HK-2 (cell line): ENCODE measurements at regions not wholly inside any gene's neighbourhood (a gene's known extent, or its start where the extent isn't known, plus 50 kb on each side); places are given as distances from the start of the nearest gene placed in this dataset.
"Not testable (repeated sequence)": the region's sequence is repeated elsewhere in the genome, so short reads cannot be mapped to it uniquely, and the experiment has no call there.

Experiments
- DNase-seq: peaks from one replicate; pipeline ENCODE4 v3.0.0-alpha.2; 2018; ENCODE audit not compliant: unreplicated experiment

DNA sequence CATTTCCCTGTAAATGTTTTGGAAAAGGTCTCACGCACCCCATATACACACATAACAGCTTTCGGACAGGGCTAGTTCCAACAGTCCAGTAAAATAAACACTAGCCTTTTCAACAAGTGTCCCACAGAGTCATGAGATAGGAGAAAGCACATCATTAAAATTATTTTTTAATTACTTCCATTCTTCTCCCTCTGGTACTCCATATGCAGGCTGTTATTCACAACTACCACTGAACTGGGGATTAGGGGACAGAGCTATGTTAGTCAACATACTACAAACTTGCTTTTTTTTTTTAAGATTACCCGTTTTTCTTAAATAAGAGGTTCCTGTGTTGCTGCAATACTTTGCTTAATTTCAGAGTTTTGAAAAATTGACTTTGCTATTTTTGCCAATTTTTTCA is 576.6 kb upstream of the KCND2 start:
- DNase-seq = no peak

DNA sequence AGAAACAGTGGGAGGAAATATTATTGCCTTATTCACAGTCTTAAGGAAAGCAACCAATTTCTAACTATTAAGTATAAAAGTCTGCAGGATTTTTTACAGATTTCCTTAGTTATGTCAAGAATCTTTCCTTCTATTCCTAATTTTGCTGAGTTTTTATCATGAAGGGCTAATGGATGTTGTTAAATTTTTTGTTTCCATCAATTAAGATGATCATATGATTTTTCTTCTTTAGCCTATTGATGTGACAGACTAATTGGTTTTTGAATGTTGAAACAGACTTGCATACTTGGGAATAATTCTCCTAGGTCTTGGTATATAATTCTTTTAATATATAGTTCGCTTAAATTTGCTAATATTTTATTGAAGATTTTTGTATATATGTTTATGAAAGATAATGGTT is 569.1 kb upstream of the KCND2 start:
- DNase-seq = no peak

DNA sequence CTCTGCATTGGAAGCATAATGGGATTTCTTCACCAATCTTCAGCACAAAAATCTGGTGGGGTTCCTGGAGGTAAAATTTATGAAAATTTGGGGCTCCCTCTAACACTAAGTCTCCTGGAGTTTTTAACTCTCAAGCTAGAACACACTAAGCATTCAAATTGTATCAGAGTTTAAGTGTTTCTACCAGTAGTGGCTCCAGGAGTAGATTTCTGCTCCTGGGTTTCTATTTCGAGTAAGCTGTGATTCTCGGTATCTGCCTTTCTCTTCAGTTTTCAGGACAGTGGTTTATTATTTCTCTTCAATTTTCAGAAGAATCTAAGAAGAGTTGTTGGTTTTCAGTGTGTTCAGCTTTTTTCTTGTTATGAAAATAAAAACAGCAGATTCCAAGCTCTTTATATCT is 566.4 kb upstream of the KCND2 start:
- no peak for DNase-seq

DNA sequence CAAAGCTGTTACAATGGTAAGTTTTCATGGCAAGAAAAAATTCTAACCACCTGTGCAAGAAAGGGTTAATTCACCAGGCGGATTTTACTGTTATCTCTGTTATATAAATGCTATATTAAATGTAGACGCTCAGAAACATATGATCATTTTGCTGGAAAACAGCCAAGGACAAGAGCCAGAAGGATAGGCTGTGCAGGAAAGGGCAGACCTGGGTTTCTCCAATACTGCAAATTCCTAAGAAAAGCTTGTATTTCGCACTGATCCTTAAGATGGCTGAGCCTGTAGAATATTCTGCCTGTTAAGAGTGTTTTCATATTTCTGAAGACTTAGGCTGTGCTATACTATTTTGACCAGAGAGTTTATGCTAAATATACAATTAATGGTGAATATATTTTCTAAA is 564.1 kb upstream of the KCND2 start:
- no peak for DNase-seq

DNA sequence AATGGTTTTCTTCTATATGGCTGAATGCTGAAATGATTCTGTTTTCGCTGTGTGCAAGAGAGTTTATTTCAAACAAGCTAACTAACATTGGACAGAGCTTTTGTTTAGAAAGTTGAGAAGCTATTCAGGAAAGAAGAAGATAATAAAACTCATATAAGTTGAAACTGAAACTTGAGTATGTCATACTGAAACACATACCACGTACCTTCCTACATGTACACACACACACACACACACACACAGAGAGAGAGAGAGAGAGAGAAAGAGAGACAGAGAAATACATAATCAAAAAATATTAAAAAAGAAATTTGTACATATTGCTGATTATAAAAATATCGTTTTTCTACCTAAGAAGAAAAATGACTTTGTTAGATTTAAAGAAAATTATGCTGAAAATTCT is 561.9 kb upstream of the KCND2 start:
- DNase-seq = no peak

DNA sequence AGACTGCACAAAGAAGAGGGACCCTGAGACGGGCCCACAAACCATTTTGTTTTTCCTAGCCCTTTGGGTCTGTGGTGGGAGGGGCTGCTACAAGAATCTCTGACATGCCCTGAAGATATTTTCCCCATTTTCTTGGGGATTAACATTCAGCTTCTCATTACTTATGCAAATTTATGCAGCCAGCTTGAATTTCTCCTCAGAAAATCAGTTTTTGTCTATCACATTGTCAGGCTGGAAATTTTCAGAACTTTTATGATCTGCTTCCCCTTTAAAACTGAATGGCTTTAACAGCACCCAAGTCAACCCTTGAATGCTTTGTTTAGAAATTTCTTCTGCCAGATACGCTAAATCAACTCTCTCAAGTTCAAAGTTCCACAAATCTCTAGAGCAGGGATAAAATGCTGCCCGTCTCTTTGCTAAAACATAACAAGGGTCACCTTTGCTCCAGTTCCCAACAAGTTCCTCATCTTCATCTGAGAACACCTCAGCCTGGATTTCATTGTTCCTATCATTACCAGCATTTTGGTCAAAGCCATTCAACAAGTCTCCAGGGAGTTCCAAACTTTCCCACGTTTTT is 560.0 kb upstream of the KCND2 start:
- DNase-seq = no peak

DNA sequence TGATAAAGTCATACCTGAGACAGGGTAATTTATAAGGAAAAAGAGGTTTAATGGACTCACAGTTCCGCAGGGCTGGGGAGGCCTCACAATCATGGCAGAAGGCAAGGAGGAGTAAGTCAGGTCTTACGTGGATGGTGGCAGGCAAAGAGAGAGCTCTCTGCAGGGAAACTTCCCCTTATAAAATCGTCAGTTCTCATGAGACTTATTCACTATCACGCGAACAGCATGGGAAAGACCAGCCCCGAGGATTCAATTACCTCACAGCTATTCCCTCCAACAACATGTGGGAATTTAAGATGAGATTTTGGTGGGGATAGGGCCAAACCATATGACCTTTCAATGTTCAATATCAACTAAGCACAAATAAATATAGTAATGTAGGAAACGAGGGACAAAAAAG is 559.4 kb upstream of the KCND2 start:
- DNase-seq = no peak

DNA sequence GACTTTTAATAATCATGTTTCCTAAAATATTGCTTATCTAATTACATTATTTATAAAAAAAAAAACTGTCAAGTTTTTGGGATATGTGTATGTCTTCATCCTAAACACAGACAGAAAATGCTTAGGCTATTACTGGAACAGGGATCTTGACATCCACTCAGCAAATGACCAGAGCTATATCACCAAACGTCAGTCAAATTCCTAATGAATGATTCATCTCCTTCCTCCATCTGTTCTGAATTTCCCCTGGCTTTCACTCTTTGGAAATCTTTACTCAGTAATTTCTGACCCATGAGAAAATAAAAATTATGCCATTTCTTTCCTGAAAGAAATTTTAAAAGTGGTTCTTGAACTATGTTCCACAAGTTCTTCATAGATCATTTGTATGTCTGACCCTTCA is 552.4 kb upstream of the KCND2 start:
- no peak for DNase-seq

DNA sequence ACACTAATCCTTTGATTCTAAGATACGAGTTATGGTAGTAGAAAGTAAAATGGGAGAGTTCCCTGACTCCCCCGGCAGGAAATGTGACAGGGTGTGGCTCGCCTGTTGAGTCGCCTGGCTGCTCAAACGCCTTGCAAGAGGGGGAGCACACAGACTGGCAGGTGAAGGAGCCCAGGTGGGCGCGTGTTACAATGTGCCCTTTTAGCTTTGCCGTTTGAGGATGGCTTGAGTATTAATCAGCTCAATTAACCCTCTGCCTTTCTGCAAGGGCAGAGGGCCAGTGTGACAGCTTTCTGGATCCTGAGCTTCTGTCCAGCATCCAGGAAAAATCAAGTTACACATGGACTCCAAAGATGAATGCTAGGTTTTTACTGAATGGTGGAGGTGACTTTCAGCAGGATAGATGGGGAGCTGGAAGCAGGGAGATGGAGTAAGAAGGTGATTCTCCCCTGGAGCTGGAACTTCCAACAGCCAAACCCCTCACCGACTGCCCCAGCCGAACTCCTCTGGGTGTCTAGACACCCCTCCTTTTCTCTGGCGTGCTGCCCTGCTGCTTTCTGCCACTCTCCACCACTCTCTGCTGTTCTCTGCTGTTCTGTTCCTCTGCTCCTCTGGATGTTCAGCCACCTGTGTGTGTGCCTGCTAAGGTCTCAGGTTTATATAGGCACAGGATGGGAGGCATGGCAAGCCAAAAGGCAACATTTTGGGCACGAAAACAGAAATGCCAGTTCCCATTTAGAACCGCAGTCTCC is 548.8 kb upstream of the KCND2 start:
- DNase-seq = no peak

DNA sequence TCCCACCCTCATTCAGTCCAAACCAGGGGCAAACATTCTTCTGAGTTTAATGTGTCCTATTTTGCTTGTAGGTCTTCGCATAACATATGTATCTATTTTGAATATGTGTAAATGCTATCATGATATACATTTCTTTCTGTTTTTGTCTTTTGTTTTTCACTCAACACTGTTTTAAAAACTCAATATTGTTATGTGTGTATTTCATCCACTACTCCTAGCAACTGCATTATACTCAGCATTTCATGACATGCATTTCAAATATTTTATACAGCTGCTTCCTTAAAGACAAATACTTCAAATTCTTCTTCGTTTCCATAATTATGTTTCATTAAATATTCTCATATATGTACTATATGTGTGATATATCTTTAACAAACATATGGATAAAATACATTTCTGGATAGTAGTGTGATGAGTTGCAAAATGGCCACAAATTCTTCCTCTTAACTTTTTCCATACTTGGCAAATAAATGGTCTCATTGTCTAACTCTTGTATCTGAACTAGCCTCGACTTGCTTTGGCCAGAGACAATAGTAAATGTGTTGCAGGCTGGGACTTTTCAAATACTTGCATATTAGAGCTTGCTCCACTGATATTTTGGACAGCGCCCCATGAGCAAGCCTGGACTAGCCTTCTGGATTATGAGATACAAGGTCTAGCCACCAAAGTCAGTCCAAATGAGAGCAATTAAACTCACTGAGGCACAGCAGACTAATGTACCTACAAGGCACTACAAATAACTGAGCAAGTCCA is 539.7 kb upstream of the KCND2 start:
- no peak for DNase-seq

DNA sequence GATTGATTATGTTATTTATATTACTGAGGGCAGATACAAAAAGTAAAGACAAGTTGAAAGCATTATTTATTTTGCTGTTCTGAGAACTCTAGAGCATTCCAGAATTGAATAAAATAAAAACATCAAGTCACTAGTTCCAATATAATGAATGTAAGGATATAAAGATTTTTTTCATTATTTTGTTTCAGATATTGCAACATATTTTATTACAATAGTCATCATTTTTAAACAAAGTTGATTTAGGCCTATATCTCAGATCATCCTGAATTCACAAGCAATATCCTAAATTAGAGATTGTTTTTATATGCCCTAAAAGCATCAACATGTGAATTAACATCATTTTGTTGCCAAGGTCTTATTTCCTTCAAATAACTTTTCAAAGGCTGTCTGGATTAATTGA is 535.6 kb upstream of the KCND2 start:
- DNase-seq = no peak

DNA sequence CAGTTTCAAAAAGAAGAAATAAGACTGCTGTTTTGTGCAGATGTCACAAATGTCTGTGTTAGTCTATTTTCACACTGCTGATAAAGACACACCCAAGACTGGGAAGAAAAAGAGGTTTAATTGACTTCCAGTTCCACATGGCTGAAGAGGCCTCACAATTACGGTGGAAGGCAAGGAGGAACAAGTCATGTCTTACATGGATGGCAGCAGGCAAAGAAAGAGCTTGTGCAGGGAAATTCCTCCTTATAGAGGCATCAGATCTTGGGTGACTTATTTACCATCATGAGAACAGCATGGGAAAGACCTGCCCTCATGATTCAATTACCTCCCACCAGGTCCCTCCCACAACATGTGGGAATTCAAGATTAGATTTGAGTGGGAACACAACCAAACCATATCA is 527.7 kb upstream of the KCND2 start:
- not testable (repeated sequence) for DNase-seq

DNA sequence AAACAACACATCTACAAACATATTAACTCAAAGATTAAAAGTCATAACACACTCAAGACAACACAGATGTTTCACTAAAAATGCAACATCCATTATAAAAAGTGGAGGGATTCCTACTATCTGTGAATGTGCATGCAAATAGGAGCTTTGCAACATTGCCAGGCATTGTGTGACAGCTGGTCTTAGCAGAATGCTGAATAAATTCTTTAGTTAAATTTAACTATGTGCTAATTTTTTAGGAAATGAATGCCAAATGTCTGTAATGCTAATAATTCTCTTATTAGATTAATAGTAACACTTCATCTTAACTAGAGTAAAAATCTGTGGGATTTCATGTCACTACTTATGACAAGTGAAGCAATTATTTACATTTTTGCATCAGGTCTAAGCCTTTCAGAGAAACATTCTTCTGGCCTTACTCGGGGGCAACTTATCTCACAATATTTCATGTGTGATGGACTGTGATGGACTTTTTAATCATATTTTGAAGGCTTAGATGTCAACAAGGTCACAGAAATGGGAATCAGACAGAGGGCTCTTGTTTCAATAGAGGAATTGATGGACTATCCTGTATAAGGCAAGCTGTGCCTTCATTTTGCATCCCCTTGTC is 524.6 kb upstream of the KCND2 start:
- DNase-seq = no peak

DNA sequence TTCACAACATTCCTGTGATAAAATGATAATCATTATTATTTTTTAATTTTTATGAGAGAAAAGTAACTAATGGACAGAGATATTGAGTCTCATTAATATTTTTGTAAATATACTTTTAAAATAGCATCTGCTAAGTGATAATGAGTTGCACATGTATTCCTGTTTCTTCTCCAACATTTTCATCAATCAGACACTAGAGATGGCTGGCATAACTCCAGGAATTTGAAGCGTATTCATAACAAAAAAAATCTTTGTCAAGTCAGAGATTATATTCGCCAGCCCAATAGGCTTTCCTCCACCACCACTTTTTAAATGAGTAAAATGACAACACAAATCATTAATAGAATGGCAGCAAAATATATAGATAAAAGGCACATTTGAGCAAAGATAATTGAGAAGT is 524.0 kb upstream of the KCND2 start:
- DNase-seq = no peak

DNA sequence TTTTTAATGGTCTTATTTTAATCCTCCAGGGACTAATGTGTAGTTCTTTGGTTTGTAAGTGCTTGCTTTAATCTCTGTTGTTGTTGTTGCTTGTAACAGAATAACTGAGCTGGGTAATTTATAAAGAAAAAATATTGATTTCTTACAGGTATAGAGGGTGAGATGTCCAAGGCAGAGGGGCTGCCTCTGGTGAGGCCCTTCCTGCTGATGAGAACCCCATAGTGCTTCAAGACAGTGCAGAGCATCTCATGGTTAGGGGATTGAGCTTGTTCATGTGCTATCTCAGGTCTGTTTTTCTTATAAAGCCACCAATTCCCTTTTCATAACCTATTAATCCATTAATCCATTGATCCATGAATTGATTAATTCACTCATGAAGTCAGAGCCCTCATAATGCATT is 516.3 kb upstream of the KCND2 start:
- DNase-seq = no peak

DNA sequence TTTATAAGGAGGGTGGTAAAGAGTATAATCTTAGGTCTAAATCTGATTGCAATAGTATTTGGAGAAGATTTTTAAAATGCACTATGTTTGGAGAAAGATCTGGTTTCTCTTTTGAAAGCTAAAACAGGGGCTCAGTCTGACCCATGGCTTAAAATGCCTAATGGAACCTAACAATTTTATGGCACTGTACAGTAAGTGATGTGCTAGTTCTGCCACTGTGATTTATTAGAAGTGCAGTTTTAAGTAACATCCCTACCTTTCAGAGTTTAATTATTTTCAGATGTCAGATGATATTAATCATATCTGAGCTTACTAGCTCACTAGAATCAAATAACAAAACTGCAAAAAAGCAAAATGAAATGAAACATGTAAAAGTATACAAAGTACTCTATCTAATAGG is 514.7 kb upstream of the KCND2 start:
- no peak for DNase-seq

DNA sequence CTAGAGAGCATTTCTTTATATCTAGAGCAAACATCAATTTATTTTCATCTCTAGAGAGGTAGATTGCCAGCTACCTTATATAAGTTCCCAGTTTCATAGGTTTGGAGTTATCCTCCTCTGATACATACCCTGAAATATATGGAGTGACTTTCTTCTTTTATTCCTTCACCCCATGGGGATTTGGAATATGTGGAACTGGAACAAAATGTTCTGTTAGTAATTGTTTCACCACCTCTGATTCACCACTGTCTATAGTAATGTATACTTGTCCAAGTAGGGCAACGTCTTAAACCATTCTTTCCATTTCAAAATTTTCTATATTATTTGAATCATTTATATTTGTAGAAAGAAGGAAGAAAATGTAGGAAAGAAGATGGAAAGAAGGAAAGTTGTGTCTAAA is 511.2 kb upstream of the KCND2 start:
- DNase-seq = no peak

DNA sequence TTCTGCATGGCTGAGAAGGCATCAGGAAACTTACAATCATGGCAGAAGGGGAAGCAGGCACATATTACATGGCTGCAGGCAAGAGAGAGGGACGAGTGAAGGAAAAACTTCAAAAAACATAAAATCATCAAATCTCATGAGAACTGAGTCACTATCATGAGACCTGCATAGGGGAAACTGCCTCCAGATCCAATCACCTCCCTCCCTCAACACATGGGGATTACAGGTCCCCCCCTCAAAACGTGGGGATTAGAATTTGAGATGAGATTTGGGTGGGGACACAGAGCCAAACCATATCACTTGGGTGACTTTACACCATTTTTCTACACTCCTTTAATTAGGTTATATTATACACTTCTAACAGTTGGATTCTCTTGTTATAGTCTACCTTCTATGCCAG is 490.7 kb upstream of the KCND2 start:
- DNase-seq = no peak

DNA sequence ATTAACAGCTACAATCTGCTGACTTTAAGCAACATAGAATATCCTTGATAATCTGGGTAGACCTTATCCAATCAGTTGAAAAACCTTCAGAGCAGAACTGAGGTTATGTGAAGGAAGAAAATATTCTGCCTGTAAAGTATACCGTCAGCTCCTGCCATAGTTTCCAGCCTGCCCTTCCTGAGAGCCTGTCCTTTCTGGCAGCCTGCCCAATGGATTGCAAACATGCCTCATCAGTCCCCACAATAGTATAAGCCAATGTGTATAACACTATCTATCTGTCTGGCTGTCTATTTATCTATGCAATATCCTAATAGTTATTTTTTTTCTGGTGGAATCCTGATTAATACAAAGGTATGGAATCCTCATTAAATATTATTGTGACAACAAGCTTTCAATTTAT is 489.2 kb upstream of the KCND2 start:
- peak; percentile 9 for DNase-seq

DNA sequence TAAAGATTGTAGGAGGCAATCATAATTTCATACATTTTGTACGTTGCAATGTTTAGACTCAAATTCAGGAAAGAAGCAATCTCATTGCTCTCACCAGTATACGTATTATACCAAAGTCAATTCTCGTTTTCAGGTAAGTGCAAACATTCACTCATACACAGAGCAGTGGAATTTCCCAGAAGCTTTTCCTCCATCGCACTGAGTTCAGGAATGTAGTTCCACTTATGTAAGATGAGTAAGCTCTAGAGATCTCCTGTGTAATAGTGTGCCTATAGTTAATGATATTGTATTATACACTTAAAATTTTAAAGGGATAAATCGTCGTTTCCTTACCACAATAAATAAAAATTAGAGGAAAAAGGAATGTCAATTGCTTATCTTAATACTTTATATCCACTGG is 470.8 kb upstream of the KCND2 start:
- DNase-seq = no peak

DNA sequence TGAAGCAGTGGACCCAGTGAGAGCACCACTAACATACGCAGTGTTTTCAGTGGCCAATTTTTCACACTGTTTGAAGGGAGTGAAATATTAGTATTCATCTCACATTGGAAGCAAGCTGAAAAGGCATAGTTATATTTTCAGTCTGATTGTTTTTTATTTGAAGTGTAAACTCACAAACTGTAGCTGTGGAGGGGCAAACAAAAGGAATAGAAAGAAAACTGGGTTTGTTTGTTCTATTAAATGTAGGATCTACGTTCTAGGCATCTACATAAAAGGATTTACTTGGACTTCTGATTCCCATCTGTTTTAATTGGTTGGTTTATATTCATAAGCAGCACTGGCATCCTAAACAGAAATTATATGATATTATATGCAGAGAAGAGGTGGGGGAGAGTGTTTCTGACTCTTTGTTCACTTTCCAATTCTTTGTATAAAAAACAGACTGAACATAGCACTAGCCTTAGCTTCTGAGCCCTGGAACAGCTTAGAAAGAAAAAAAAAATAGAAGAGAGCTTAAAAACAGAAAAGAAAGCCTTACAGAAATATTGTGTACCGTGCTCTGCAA is 447.8 kb upstream of the KCND2 start:
- DNase-seq = no peak

DNA sequence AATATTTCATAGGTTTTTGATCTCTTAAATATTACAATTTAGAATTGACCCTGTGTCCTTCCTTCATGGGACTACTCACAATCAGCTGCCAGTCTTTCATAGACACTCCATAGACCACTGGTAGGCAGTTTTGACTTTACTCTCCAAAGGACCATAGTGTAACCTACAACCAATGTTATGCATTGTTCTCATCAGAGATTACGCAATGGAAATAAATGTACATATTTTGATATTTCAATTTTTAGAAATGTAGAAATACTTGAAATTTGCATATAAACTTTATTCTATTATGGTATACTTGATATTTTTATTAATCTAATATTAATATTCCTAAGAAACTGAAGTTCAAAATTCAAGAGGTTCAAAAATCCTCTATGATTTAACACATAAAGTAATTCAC is 446.4 kb upstream of the KCND2 start:
- no peak for DNase-seq

DNA sequence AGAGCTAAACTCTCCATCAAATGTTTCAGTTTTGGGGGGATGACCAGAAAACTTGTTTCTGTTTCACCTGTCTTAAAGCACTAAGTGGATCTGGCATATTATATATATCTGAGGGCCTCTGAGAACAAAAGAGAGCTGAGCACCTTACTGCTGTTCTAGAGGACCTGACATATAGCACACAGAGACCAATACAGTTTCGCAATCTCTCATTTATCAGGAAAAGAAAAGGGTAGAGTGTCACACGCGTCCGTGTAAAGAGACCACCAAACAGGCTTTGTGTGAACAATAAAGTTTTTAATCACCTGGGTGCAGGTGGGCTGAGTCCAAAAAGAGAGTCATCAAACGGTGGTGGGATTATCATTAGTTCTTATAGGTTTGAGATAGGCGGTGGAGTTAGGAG is 434.5 kb upstream of the KCND2 start:
- DNase-seq = no peak
